ENCODE measurements at regions not wholly inside any gene's neighbourhood (a gene's known extent, or its start where the extent isn't known, plus 50 kb on each side); places are given as distances from the start of the nearest gene placed in this dataset.

DNA sequence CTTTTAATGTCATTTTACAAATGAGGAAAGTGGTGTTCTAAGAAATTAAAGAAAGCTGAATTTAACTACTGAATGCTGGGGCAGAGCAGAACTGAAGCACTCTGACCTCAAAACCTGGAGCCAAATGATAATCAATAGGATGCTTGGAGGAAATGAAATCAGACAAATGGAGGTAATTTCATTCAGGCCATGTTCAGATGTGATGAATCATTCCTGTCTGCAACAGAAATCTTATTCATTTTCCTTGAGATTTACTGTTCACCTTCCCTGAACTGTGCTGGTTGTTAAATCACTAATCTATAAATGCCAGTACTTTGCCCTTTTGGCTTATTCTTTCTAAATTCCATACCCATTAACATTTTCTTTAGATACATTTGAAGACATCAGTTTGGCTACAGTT is 85.6 kb upstream of the SNX7 start:
- Histone ChIP-seq H3K27ac (ENCODE audit: low read depth, low read length) (no peak overlapping the region), H3K4me3 (ENCODE audit: low read depth, low read length) (no peak overlapping the region), H3K27me3 (ENCODE audit: control insufficient read depth, insufficient read depth, low read length) (no peaks in the 10 kb centered on the region), H3K9me3 (ENCODE audit: control insufficient read depth, insufficient read depth, low read length) (no peaks in the 10 kb centered on the region)
- ChIA-PET POLR2A (no interaction called here), CTCF (no interaction called here)
- no peak for DNase-seq (ENCODE audit: low read depth, low spot score)
- TF ChIP-seq, protein P1, sequence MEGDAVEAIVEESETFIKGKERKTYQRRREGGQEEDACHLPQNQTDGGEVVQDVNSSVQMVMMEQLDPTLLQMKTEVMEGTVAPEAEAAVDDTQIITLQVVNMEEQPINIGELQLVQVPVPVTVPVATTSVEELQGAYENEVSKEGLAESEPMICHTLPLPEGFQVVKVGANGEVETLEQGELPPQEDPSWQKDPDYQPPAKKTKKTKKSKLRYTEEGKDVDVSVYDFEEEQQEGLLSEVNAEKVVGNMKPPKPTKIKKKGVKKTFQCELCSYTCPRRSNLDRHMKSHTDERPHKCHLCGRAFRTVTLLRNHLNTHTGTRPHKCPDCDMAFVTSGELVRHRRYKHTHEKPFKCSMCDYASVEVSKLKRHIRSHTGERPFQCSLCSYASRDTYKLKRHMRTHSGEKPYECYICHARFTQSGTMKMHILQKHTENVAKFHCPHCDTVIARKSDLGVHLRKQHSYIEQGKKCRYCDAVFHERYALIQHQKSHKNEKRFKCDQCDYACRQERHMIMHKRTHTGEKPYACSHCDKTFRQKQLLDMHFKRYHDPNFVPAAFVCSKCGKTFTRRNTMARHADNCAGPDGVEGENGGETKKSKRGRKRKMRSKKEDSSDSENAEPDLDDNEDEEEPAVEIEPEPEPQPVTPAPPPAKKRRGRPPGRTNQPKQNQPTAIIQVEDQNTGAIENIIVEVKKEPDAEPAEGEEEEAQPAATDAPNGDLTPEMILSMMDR (IDR thresholded peaks at IDR 0.05; ENCODE audit: low read depth, low read length), result no peak

DNA sequence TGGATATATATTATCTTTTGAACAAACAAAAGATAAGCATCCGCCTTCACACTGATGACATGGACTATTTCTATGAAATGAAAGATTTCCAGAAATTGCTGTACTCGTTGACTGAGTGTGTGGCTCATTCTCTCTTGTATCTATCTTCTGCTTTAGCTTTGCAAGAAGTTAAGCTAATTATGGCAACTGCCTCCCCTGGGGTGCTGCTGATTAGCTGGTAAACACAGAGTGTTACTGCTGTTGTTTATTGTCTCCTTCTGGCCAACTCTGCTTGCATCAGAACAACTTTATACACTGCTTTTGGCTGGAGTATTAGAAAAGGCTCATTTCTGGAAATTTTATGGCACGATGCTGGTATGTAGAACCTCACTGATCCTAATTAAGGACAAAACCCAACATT is 95.6 kb upstream of the SNX7 start:
- no peak for DNase-seq (ENCODE audit: low read depth, low spot score)
- CTCF ChIA-PET, result interaction anchor here (1.2 kb wide), 1 partner anchor 10 kb away, joined by 3 read pairs; no protein-coding TSS in a partner anchor

GRCh38 chr1:98559291-98559690 is 102.2 kb upstream of the SNX7 start:
- no peak overlapping the region for H3K27ac ChIP-seq (ENCODE audit: low read depth, low read length)
- H3K4me3 ChIP-seq (ENCODE audit: low read depth, low read length), result no peak overlapping the region
- H3K27me3 ChIP-seq (ENCODE audit: control insufficient read depth, insufficient read depth, low read length), result no peaks in the 10 kb centered on the region
- CTCF ChIA-PET, result no interaction called here
- H3K9me3 ChIP-seq (ENCODE audit: control insufficient read depth, insufficient read depth, low read length), result peaks cover 7% of the 10 kb centered on the region; the same call in 1 of the 2 replicates
- POLR2A ChIA-PET, result no interaction called here
- no peak for DNase-seq (ENCODE audit: low read depth, low spot score)
- TF ChIP-seq, protein P1 (IDR thresholded peaks at IDR 0.05; ENCODE audit: low read depth, low read length), result no peak

More for the DNA sequence above, 95.6 kb upstream of the SNX7 start:
- TF ChIP-seq, protein P1 (IDR thresholded peaks at IDR 0.05; ENCODE audit: low read depth, low read length), result no peak
- POLR2A ChIA-PET, result no interaction called here
- no peaks in the 10 kb centered on the region for H3K27me3 ChIP-seq (ENCODE audit: control insufficient read depth, insufficient read depth, low read length)
- H3K4me3 ChIP-seq (ENCODE audit: low read depth, low read length), result no peak overlapping the region
- no peak overlapping the region for H3K27ac ChIP-seq (ENCODE audit: low read depth, low read length)
- H3K9me3 ChIP-seq (ENCODE audit: control insufficient read depth, insufficient read depth, low read length), result peaks cover 7% of the 10 kb centered on the region; the same call in 1 of the 2 replicates

DNA sequence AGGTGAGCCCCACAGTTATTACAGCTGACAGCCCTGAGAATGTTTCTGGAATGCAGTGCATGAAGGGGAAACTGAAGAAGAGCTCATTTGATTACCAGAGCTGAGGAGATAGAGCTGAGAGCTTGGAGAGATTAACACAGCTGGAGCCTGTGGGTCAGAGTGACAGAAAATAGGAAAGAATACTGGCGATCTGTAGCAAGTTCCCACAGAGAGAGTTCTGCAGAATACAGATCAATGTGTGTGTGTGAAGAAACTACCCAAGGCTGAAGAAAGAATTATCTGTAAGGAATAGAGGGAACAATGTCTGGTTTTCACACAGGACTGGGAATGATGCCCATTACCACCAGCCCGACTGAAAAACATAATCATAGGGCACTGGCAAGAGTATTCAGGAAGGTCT is 103.6 kb upstream of the SNX7 start:
- peaks cover 2% of the 10 kb centered on the region; the same call in 1 of the 2 replicates for H3K9me3 ChIP-seq (ENCODE audit: control insufficient read depth, insufficient read depth, low read length)
- H3K4me3 ChIP-seq (ENCODE audit: low read depth, low read length), result no peak overlapping the region
- H3K27ac ChIP-seq (ENCODE audit: low read depth, low read length), result no peak overlapping the region
- no peak for DNase-seq (ENCODE audit: low read depth, low spot score)
- no peaks in the 10 kb centered on the region for H3K27me3 ChIP-seq (ENCODE audit: control insufficient read depth, insufficient read depth, low read length)
- TF ChIP-seq, protein P1 (IDR thresholded peaks at IDR 0.05; ENCODE audit: low read depth, low read length), result no peak
- ChIA-PET POLR2A (no interaction called here), CTCF (interaction anchor here (0.9 kb wide), 1 partner anchor 24 kb away, joined by 6 read pairs; no protein-coding TSS in a partner anchor)

- Histone ChIP-seq H3K27ac (ENCODE audit: low read depth, low read length) (no peak overlapping the region), H3K27me3 (ENCODE audit: control insufficient read depth, insufficient read depth, low read length) (no peaks in the 10 kb centered on the region), H3K9me3 (ENCODE audit: control insufficient read depth, insufficient read depth, low read length) (no peaks in the 10 kb centered on the region), H3K4me3 (ENCODE audit: low read depth, low read length) (no peak overlapping the region)
- ChIA-PET POLR2A (no interaction called here), CTCF (interaction anchor here (0.6 to 0.7 kb wide), 2 partner anchors 9 to 30 kb away, joined by 3 read pairs; no protein-coding TSS in a partner anchor)
- TF ChIP-seq, protein P1 (IDR thresholded peaks at IDR 0.05; ENCODE audit: low read depth, low read length), result peak; percentile 55
- DNase-seq (ENCODE audit: low read depth, low spot score), result no peak
Measured at GRCh38 chr1:98556521-98557158, 104.9 kb upstream of the SNX7 start.
